ENCODE measurements at regions not wholly inside any gene's neighbourhood (a gene's known extent, or its start where the extent isn't known, plus 50 kb on each side); places are given as distances from the start of the nearest gene placed in this dataset.

DNA sequence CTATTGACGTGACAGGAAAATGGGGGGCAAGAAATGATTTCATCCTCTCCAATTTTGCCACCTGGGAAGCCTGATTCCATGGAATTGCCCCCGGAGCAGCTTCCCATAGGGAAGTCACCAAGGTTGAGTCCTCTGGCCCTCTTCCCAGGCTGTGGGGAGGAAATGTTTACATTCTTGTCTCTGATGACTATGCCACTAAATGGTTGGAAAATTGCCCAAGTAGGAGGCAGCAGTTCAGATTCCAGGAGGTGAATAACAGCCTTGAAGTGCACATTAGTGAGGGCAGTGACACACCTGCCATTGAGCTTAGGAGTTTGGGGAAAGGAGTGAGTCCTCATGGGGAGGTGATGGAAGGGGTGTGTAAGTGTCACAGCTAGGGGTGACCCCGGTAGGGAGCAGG, 449.2 kb upstream of the DCC start:
- TF ChIP-seq, protein P1, sequence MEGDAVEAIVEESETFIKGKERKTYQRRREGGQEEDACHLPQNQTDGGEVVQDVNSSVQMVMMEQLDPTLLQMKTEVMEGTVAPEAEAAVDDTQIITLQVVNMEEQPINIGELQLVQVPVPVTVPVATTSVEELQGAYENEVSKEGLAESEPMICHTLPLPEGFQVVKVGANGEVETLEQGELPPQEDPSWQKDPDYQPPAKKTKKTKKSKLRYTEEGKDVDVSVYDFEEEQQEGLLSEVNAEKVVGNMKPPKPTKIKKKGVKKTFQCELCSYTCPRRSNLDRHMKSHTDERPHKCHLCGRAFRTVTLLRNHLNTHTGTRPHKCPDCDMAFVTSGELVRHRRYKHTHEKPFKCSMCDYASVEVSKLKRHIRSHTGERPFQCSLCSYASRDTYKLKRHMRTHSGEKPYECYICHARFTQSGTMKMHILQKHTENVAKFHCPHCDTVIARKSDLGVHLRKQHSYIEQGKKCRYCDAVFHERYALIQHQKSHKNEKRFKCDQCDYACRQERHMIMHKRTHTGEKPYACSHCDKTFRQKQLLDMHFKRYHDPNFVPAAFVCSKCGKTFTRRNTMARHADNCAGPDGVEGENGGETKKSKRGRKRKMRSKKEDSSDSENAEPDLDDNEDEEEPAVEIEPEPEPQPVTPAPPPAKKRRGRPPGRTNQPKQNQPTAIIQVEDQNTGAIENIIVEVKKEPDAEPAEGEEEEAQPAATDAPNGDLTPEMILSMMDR (IDR thresholded peaks at IDR 0.05; ENCODE audit: control insufficient read depth, extremely low read depth, insufficient read depth): no peak
- peak; percentile 62 for DNase-seq (ENCODE audit: low read depth)
- H3K4me3 ChIP-seq (ENCODE audit: low read depth, low read length): no peak overlapping the region

DNA sequence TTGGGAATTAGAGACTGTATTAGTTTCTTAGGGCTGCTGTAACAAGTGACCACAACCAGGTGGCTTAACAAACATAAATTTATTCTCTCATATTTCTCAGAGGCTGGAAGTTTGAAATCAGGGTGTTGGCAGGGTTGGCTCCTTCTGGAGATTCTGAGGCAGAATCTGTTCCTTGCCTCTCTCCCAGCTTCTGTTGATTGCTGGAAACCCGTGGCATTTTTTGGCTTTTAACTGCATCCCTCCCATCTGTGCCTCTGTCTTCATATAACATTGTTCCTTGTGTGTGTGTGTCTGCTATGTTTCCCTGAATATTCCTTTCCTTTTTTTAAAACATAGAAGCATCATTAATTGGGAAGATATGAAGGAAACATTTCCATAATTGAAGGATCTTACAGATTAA, 448.1 kb upstream of the DCC start:
- DNase-seq (ENCODE audit: low read depth): no peak
- TF ChIP-seq, protein P1 (IDR thresholded peaks at IDR 0.05; ENCODE audit: control insufficient read depth, extremely low read depth, insufficient read depth): no peak
- H3K4me3 ChIP-seq (ENCODE audit: low read depth, low read length): no peak overlapping the region

DNA sequence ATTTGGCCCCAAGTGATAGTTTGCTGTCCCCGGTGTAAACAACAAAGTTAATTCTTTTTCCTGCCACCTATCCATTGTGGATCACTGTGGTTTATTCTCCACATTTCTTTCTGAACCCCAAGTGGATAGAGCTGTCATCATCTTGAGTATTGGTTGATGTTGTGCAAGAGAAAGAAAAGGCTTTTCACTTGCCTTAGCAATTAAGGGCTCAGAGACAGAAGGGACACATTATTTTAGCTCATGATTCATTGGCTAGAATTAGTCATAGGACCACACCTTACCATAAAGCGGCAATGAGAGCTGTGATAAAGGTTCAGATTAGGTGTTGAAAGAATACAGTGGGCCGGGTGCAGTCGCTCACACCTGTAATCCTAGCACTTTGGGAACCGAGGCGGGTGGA, 442.1 kb upstream of the DCC start:
- TF ChIP-seq, protein P1 (IDR thresholded peaks at IDR 0.05; ENCODE audit: control insufficient read depth, extremely low read depth, insufficient read depth): no peak
- DNase-seq (ENCODE audit: low read depth): no peak
- no peak overlapping the region for H3K4me3 ChIP-seq (ENCODE audit: low read depth, low read length)

DNA sequence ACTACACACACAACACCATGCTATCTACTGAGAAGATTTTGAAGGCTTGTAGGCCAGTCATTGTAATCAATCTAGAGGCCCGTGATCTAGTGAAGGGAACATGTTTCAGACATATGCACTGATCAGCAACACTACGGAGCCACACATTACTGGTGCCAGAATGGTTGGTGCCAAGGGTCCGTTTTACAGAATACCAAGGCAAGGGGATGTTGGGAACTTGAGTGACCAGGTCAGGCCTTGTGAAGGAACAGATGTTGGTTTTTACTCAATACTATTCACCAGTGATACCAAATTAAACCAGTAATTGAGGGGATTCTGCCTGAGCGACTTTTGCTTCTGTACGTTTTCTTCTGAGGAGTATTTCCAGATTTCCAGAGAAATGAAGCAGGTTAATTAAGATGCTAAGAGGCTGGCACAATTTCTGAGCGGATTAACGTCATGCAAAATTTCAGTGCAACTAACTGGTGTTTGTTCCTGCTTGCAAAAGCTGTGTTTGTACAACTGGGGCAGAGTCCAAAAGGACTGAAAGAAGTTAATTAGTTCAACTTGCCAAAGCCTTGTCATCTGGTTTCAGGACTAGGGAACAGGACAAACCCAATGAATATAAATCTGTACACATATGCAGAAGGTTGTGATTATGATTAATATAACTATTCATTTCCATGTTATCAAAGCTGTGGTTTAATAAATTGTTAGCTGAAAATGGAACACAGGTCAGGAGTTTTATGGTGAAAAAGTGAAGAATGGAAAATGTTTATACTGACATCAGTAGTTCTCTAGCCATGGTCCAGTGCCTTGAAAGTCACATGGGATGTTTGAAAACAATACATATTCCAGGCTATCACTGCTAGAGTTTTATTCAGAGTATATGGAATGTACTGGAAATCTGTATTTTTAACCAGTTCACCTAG, 432.1 kb upstream of the DCC start:
- TF ChIP-seq, protein P1 (IDR thresholded peaks at IDR 0.05; ENCODE audit: control insufficient read depth, extremely low read depth, insufficient read depth): no peak
- H3K4me3 ChIP-seq (ENCODE audit: low read depth, low read length): no peak overlapping the region
- no peak for DNase-seq (ENCODE audit: low read depth)

DNA sequence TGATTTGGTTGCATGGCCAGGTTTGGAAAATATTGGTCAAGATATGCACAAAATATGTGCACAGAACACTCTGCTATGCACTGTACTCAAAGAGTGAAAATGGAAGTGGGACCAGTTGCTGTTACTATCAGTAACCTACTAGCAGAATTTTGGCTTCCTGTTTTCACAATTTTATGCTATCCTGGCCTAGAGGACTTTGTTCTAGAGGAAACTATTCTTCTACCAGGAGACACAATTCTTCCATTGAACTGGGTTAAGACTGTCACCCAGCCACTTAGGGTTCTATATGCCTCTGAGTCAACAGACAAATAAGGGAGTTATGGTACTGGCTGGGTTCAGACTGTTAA, 431.4 kb upstream of the DCC start:
- DNase-seq (ENCODE audit: low read depth): no peak
- H3K4me3 ChIP-seq (ENCODE audit: low read depth, low read length): no peak overlapping the region
- TF ChIP-seq, protein P1 (IDR thresholded peaks at IDR 0.05; ENCODE audit: control insufficient read depth, extremely low read depth, insufficient read depth): no peak

DNA sequence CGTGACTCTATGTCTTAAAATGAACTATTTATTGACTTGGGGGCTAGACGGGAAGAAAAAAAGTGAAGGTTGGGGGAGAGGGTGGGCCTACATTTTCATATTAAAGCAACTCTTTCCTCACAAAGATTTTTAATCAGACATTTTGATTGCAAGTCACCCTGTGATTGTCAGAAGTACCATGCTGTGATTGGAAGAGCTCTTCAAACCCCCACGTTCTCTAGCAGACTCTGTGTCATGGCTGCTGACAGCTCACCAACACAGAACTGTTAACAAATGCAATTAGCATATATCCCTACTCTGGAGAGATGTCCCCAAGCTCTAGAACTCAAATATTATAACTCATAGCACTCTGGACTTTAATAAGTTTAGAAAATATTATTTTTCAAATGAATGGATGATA, 428.4 kb upstream of the DCC start:
- TF ChIP-seq, protein P1 (IDR thresholded peaks at IDR 0.05; ENCODE audit: control insufficient read depth, extremely low read depth, insufficient read depth): no peak
- no peak for DNase-seq (ENCODE audit: low read depth)
- no peak overlapping the region for H3K4me3 ChIP-seq (ENCODE audit: low read depth, low read length)

DNA sequence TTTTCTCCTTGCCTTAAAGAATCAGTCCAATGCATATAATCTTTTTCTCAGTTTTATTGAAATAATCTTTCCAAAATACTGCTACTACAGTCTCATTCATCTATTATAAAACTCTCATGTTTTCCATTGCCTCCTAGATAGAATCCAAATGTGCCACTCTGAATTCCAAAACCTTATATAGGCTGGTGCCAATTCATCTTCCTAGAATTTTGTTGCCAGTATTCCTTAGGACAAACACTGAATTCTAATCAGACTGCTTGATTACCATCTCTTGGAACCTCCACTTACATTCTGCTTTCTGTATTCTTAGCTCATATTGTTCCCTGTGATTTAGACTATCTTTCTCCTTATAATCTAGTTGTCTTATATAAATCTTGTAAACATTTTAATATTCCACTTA, 427.6 kb upstream of the DCC start:
- no peak for DNase-seq (ENCODE audit: low read depth)
- TF ChIP-seq, protein P1 (IDR thresholded peaks at IDR 0.05; ENCODE audit: control insufficient read depth, extremely low read depth, insufficient read depth): no peak
- H3K4me3 ChIP-seq (ENCODE audit: low read depth, low read length): no peak overlapping the region

Measured in LNCaP clone FGC (cell line).